NCI-H1694 (cell line): ENCODE measurements at regions not wholly inside any gene's neighbourhood (a gene's known extent, or its start where the extent isn't known, plus 50 kb on each side); places are given as distances from the start of the nearest gene placed in this dataset.

ENCODE experiments used
- DNase-seq: peaks from one replicate; lab custom pipeline; 2025; lab: John Stamatoyannopoulos, UW

GRCh38 chr17:13085578-13085977 is 67.8 kb upstream of the ELAC2 start:
- DNase-seq, result no peak

- no peak for DNase-seq
These were observed 66.6 kb upstream of the ELAC2 start for GRCh38 chr17:13084420-13084819.

GRCh38 chr17:13078591-13079385 is 61.0 kb upstream of the ELAC2 start:
- no peak for DNase-seq

- DNase-seq, result no peak
These were observed 59.1 kb upstream of the ELAC2 start for GRCh38 chr17:13076905-13077304.

- DNase-seq, result no peak
These were observed 56.2 kb upstream of the ELAC2 start for GRCh38 chr17:13074026-13074425.

- no peak for DNase-seq
These were observed 55.2 kb upstream of the ELAC2 start for GRCh38 chr17:13073018-13073417.

GRCh38 chr17:13070732-13071131 is 52.9 kb upstream of the ELAC2 start:
- no peak for DNase-seq

- DNase-seq, result no peak
These were observed 49.9 kb upstream of the ELAC2 start for GRCh38 chr17:13067629-13068303.
